ENCODE measurements at regions not wholly inside any gene's neighbourhood (a gene's known extent, or its start where the extent isn't known, plus 50 kb on each side); places are given as distances from the start of the nearest gene placed in this dataset.

DNA sequence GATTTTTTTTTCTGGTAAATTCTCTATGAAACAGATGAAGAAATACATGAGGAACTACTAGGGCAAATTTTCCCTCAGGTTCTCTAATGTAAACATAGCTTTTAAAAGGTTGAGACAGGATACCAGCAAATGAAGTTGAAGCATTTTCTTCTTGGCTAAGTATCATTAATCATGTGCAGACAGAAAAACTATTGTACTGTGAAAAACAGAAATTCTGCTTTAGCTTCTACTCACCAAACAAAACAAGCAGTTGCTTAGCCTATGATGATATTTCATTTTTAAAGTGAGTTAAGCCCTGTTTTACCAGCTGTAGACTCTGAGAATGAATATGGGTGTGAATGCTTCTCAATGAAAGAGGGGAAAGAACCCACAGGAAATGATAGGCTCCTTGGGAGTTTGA is 358.9 kb downstream of the TRAM1L1 start:
- TF ChIP-seq CTCF (IDR thresholded peaks at IDR 0.05) (no peak), POLR2AphosphoS5 (IDR thresholded peaks at IDR 0.05) (no peak), POLR2A (IDR thresholded peaks at IDR 0.05) (no peak), EP300 (IDR thresholded peaks at IDR 0.05) (no peak)

Data from suprapubic skin (tissue), 4 donors.